Germinal center (tissue), 1 donor: ENCODE measurements at regions not wholly inside any gene's neighbourhood (a gene's known extent, or its start where the extent isn't known, plus 50 kb on each side); places are given as distances from the start of the nearest gene placed in this dataset.

ENCODE experiments used
- DNase-seq: peaks from one replicate; pipeline ENCODE4 v3.0.0; 2012; ENCODE audit warnings: mixed read lengths, low spot score

GRCh38 chr2:9681427-9681817, 50.6 kb upstream of the YWHAQ start:
- no peak for DNase-seq

GRCh38 chr2:9685637-9686036, 54.8 kb upstream of the YWHAQ start:
- no peak for DNase-seq

- DNase-seq, result no peak
Measured at GRCh38 chr2:9686061-9686460, 55.3 kb upstream of the YWHAQ start.

GRCh38 chr2:9690252-9690651, 59.5 kb upstream of the YWHAQ start:
- DNase-seq, result no peak

GRCh38 chr2:9690716-9691498, 60.1 kb upstream of the YWHAQ start:
- DNase-seq, result no peak

- no peak for DNase-seq
Measured at GRCh38 chr2:9692456-9693195, 61.8 kb upstream of the YWHAQ start.

- DNase-seq, result no peak
Measured at GRCh38 chr2:9693196-9693491, 62.3 kb upstream of the YWHAQ start.

GRCh38 chr2:9693646-9694045, 62.8 kb upstream of the YWHAQ start:
- DNase-seq, result no peak

GRCh38 chr2:9694661-9695234, 64.0 kb upstream of the YWHAQ start:
- no peak for DNase-seq

GRCh38 chr2:9695941-9696340, 65.1 kb upstream of the YWHAQ start:
- DNase-seq, result no peak

- DNase-seq, result no peak
Measured at GRCh38 chr2:9696731-9697130, 65.9 kb upstream of the YWHAQ start.

- no peak for DNase-seq
Measured at GRCh38 chr2:9697909-9698308, 67.1 kb upstream of the YWHAQ start.

GRCh38 chr2:9699139-9700108, 68.6 kb upstream of the YWHAQ start:
- DNase-seq, result no peak

GRCh38 chr2:9700109-9700495, 69.3 kb upstream of the YWHAQ start:
- no peak for DNase-seq

GRCh38 chr2:9702604-9703084, 71.8 kb upstream of the YWHAQ start:
- no peak for DNase-seq

GRCh38 chr2:9703085-9703678, 72.4 kb upstream of the YWHAQ start:
- DNase-seq, result no peak

GRCh38 chr2:9703701-9704221, 73.0 kb upstream of the YWHAQ start:
- DNase-seq, result no peak

- DNase-seq, result no peak
Measured at GRCh38 chr2:9704600-9704999, 73.8 kb upstream of the YWHAQ start.

GRCh38 chr2:9705196-9705595, 74.4 kb upstream of the YWHAQ start:
- no peak for DNase-seq

- DNase-seq, result no peak
Measured at GRCh38 chr2:9707008-9707407, 76.2 kb upstream of the YWHAQ start.

- DNase-seq, result no peak
Measured at GRCh38 chr2:9707611-9708160, 76.9 kb upstream of the YWHAQ start.
